K562 (cell line): ENCODE measurements at regions not wholly inside any gene's neighbourhood (a gene's known extent, or its start where the extent isn't known, plus 50 kb on each side); places are given as distances from the start of the nearest gene placed in this dataset.
"Not testable (repeated sequence)": the region's sequence is repeated elsewhere in the genome, so short reads cannot be mapped to it uniquely, and the experiment has no call there.

ENCODE experiments used
- ATAC-seq: fragments of 200-7000 bp; cut with Tn5 transposase; 3 replicates; pipeline ENCODE4 v1.9.1; 2020; ENCODE audit warnings: moderate library complexity
- BruUV-seq: library from RNA; stranded (reverse); fragments of 400-500 nt; replicated peaks from 2 replicates; lab custom pipeline; 2021; lab: Mats Ljungman, UMichigan
- CTCF ChIA-PET: fragments of 300-600 bp; formaldehyde crosslinking; extraction: SDS; loops from one replicate; lab custom pipeline; 2021; ENCODE audit warnings: low intra/inter-chr PET ratio; lab: Yijun Ruan, JAX
- POLR2A ChIA-PET: fragments of 300-600, 350-650 bp; sonication (Branson Sonifier 250); formaldehyde crosslinking; extraction: SDS; loops from one replicate; lab custom pipeline; 2021; ENCODE audit warnings: antibody characterized with exemption, inconsistent platforms; lab: Yijun Ruan, JAX
- DNase-seq, 4 experiments: peaks; one replicate each; pipeline versions ENCODE4 v3.0.0 to v3.0.0-alpha.2; 2011 to 2018; ENCODE audit warnings: low spot score in 3 of 4, mixed read lengths in 3 of 4; ENCODE audit errors: extremely low read depth in 1 of 4
- FAIRE-seq: peaks from 2 replicates; lab custom pipeline; 2011; peaks lifted over from hg19 to GRCh38; lab: Jason Lieb, UNC
- H2AFZ ChIP-seq: 2 replicates; pipeline ENCODE4 v1.6.0; 2011; ENCODE audit warnings: low read depth, low read length, control low read depth, inconsistent platforms
- H3K27ac ChIP-seq: fragments of 200-600 bp; 3 replicates; pipeline ENCODE4 v1.8.0; 2011; ENCODE audit warnings: low read depth, mild to moderate bottlenecking, control low read depth, inconsistent platforms, low read length, moderate library complexity, mixed read lengths; ENCODE audit errors: extremely low read depth
- H3K27me3 ChIP-seq, 2 experiments: fragments of 300-600 bp in 1 of 2; 2 replicates in 1 of 2; 3 replicates in 1 of 2; pipeline versions ENCODE4 v1.6.0 to v1.8.0; 2011; ENCODE audit warnings: inconsistent platforms in 2 of 2, low read length in 2 of 2, mild to moderate bottlenecking in 1 of 2, mixed read lengths in 1 of 2, moderate library complexity in 1 of 2; ENCODE audit not compliant: control insufficient read depth in 2 of 2, insufficient read depth in 2 of 2
- H3K36me3 ChIP-seq: fragments of 300-600 bp; 3 replicates; pipeline ENCODE4 v1.8.0; 2011; ENCODE audit warnings: mild to moderate bottlenecking, low read length, inconsistent platforms; ENCODE audit not compliant: control insufficient read depth, insufficient read depth
- H3K4me1 ChIP-seq, 2 experiments: fragments of 200-600 bp in 1 of 2; replicated peaks in 1 of 2; 2 replicates in 1 of 2; 3 replicates in 1 of 2; pipeline versions ENCODE4 v1.5.1 to v1.8.0; 2011; ENCODE audit warnings: inconsistent platforms in 2 of 2, low read length in 2 of 2, mild to moderate bottlenecking in 1 of 2, mixed read lengths in 1 of 2, moderate library complexity in 1 of 2; ENCODE audit not compliant: control insufficient read depth in 2 of 2, insufficient read depth in 2 of 2
- H3K4me2 ChIP-seq: 2 replicates; pipeline ENCODE4 v1.6.1; 2011; ENCODE audit warnings: low read length, control low read depth, inconsistent platforms, mixed read lengths; ENCODE audit not compliant: insufficient read depth
- H3K4me3 ChIP-seq: fragments of 200-600 bp; sonication (generic), shearing (Covaris generic); 2 replicates; pipeline ENCODE4 v1.5.1; 2016; ENCODE audit warnings: control low read depth, inconsistent platforms
- H3K79me2 ChIP-seq: fragments of 200-600 bp; 3 replicates; pipeline ENCODE4 v1.8.0; 2011; ENCODE audit warnings: low read length, inconsistent platforms; ENCODE audit not compliant: control insufficient read depth, insufficient read depth
- H3K9ac ChIP-seq, 2 experiments: 2 replicates each; pipeline versions ENCODE4 v1.6.0 to v1.6.1; 2011; ENCODE audit warnings: low read depth in 2 of 2, low read length in 2 of 2, control low read depth in 1 of 2, inconsistent platforms in 1 of 2, mild to moderate bottlenecking in 1 of 2, mixed read lengths in 1 of 2; ENCODE audit not compliant: insufficient read depth in 1 of 2
- H3K9me1 ChIP-seq: one replicate; pipeline ENCODE4 v1.6.0; 2011; ENCODE audit warnings: inconsistent platforms, mild to moderate bottlenecking, low read length, moderate library complexity; ENCODE audit not compliant: control insufficient read depth, insufficient read depth
- H3K9me3 ChIP-seq: replicated peaks from 2 replicates; pipeline ENCODE4 v1.5.1; 2011; ENCODE audit warnings: low read depth, low read length, inconsistent platforms; ENCODE audit not compliant: control insufficient read depth, insufficient read depth
- H4K20me1 ChIP-seq: replicated peaks from 2 replicates; pipeline ENCODE4 v1.6.1; 2011; ENCODE audit warnings: low read length, inconsistent platforms, mixed read lengths; ENCODE audit not compliant: control insufficient read depth, insufficient read depth
- CHD1 ChIP-seq: fragments of 200-600 bp; sonication (generic); IDR thresholded peaks from one replicate; pipeline ENCODE4 v1.6.1; 2012; ENCODE audit warnings: mild to moderate bottlenecking, moderate library complexity, low read length, inconsistent platforms
- EP400 ChIP-seq: fragments of 450-650 bp; IDR thresholded peaks from 2 replicates; pipeline ENCODE4 v1.6.1; 2017; ENCODE audit warnings: antibody characterized with exemption, mild to moderate bottlenecking, moderate library complexity
- GTF2A2 ChIP-seq: IDR thresholded peaks from 2 replicates; pipeline ENCODE4 v1.6.1; 2016; ENCODE audit warnings: mild to moderate bottlenecking, missing genetic modification characterization, missing compliant biosample characterization
- NFRKB ChIP-seq: fragments of 450-650 bp; IDR thresholded peaks from 2 replicates; pipeline ENCODE4 v1.6.1; 2016; ENCODE audit warnings: low read depth
- ZNF174 ChIP-seq: fragments of 250-450 bp; sonication (Bioruptor Pico); IDR thresholded peaks from 2 replicates; pipeline ENCODE4 v1.4.0; 2020; ENCODE audit warnings: mild to moderate bottlenecking
- ZNF512 ChIP-seq: IDR thresholded peaks from 2 replicates; pipeline ENCODE4 v1.6.1; 2016; ENCODE audit warnings: missing genetic modification characterization, missing compliant biosample characterization
- ZNF785 ChIP-seq: fragments of 250-450 bp; sonication (Bioruptor Pico); IDR thresholded peaks from 2 replicates; pipeline ENCODE4 v1.4.0; 2020; ENCODE audit warnings: mild to moderate bottlenecking
- ZNF79 ChIP-seq: fragments of 250-450 bp; sonication (Bioruptor Pico); IDR thresholded peaks from 2 replicates; pipeline ENCODE4 v1.4.0; 2020; ENCODE audit warnings: low read depth, mild to moderate bottlenecking, moderate library complexity
- WGBS: fragments of 100-300 bp; shearing (Covaris generic); methylation state at CpG from one replicate; pipeline ENCODE4 v1.1.6; 2016; ENCODE audit warnings: low coverage, mixed read lengths; ENCODE audit not compliant: insufficient coverage; ENCODE audit errors: missing lambda C conversion rate; 5-methylcytosine and 5-hydroxymethylcytosine counted together
- in situ Hi-C: fragments of 300-500 bp; cut with MboI; formaldehyde crosslinking; loops from 4 replicates; pipeline ENCODE4 v1.15.0; 2018; ENCODE audit warnings: inconsistent platforms, mixed read lengths
- intact Hi-C: fragments of 100-400 bp; cut with micrococcal nuclease; formaldehyde crosslinking; loops from 2 replicates; pipeline ENCODE4 v1.14.2; 2022
- TF ChIP-seq, protein P1 (sequence below): fragments of 150-350 bp; conservative IDR thresholded peaks from 2 replicates; pipeline ENCODE4 v1.6.1; 2014; ENCODE audit warnings: low read length
- TF ChIP-seq, protein P2 (sequence below): IDR thresholded peaks from 3 replicates; pipeline ENCODE4 v1.6.1; 2011; ENCODE audit warnings: borderline replicate concordance, mild to moderate bottlenecking, moderate library complexity; ENCODE audit not compliant: insufficient read length; ENCODE audit errors: extremely low read depth

- BruUV-seq, H3K27ac ChIP-seq, ATAC-seq, H3K27me3 ChIP-seq, CTCF ChIA-PET: not testable (repeated sequence)
- TF ChIP-seq ZNF512 (tag) = peak; percentile 69
- TF ChIP-seq, all 486 proteins: peak for 1; not testable (repeated sequence) for 485
- FAIRE-seq, H2AFZ ChIP-seq, in situ Hi-C loops, H3K9ac ChIP-seq, H3K4me2 ChIP-seq, H3K79me2 ChIP-seq, DNase-seq, H3K9me3 ChIP-seq, H3K9me1 ChIP-seq, H3K4me1 ChIP-seq, H3K36me3 ChIP-seq, intact Hi-C loops, POLR2A ChIA-PET, H4K20me1 ChIP-seq, H3K4me3 ChIP-seq: not testable (repeated sequence)
Observed at GRCh38 chr16:50486162-50486561, 62.0 kb upstream of the NKD1 start.

- no peak overlapping the region for H2AFZ ChIP-seq
- ChIA-PET CTCF (no interaction called here), POLR2A (no interaction called here)
- H3K79me2 ChIP-seq = no peaks in the 10 kb centered on the region
- in situ Hi-C loops (no loop called here), intact Hi-C loops (no loop called here)
- BruUV-seq = no TSS peak
- H3K36me3 ChIP-seq = no peaks in the 10 kb centered on the region
- no peaks in the 10 kb centered on the region for H3K9me3 ChIP-seq
- ATAC-seq = no peak
- no peaks in the 10 kb centered on the region for H3K27me3 ChIP-seq
- H3K9ac ChIP-seq = no peak overlapping the region
- no peaks in the 10 kb centered on the region for H3K4me1 ChIP-seq
- no peak for DNase-seq
- 5% methylated on average over 2 of the region's 2 CpGs for WGBS
- H3K4me3 ChIP-seq = no peak overlapping the region
- no peaks in the 10 kb centered on the region for H4K20me1 ChIP-seq
- H3K4me2 ChIP-seq = no peak overlapping the region
- no peak overlapping the region for H3K27ac ChIP-seq
- H3K9me1 ChIP-seq = no peaks in the 10 kb centered on the region
- no peak for FAIRE-seq
- TF ChIP-seq ZNF79 (no peak), ZNF785 (CRISPR knock-in tag) (no peak), ZNF174 (CRISPR knock-in tag) (no peak), EP400 (no peak), CHD1 (no peak), GTF2A2 (tag) (no peak), NFRKB (no peak)
- TF ChIP-seq, protein P1, sequence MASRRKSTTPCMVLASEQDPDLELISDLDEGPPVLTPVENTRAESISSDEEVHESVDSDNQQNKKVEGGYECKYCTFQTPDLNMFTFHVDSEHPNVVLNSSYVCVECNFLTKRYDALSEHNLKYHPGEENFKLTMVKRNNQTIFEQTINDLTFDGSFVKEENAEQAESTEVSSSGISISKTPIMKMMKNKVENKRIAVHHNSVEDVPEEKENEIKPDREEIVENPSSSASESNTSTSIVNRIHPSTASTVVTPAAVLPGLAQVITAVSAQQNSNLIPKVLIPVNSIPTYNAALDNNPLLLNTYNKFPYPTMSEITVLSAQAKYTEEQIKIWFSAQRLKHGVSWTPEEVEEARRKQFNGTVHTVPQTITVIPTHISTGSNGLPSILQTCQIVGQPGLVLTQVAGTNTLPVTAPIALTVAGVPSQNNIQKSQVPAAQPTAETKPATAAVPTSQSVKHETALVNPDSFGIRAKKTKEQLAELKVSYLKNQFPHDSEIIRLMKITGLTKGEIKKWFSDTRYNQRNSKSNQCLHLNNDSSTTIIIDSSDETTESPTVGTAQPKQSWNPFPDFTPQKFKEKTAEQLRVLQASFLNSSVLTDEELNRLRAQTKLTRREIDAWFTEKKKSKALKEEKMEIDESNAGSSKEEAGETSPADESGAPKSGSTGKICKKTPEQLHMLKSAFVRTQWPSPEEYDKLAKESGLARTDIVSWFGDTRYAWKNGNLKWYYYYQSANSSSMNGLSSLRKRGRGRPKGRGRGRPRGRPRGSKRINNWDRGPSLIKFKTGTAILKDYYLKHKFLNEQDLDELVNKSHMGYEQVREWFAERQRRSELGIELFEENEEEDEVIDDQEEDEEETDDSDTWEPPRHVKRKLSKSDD = no peak
- TF ChIP-seq, protein P2, sequence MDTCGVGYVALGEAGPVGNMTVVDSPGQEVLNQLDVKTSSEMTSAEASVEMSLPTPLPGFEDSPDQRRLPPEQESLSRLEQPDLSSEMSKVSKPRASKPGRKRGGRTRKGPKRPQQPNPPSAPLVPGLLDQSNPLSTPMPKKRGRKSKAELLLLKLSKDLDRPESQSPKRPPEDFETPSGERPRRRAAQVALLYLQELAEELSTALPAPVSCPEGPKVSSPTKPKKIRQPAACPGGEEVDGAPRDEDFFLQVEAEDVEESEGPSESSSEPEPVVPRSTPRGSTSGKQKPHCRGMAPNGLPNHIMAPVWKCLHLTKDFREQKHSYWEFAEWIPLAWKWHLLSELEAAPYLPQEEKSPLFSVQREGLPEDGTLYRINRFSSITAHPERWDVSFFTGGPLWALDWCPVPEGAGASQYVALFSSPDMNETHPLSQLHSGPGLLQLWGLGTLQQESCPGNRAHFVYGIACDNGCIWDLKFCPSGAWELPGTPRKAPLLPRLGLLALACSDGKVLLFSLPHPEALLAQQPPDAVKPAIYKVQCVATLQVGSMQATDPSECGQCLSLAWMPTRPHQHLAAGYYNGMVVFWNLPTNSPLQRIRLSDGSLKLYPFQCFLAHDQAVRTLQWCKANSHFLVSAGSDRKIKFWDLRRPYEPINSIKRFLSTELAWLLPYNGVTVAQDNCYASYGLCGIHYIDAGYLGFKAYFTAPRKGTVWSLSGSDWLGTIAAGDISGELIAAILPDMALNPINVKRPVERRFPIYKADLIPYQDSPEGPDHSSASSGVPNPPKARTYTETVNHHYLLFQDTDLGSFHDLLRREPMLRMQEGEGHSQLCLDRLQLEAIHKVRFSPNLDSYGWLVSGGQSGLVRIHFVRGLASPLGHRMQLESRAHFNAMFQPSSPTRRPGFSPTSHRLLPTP = no peak
Observed at GRCh38 chr16:50485232-50485631, 63.0 kb upstream of the NKD1 start.
